H1 (cell line): ENCODE measurements at regions not wholly inside any gene's neighbourhood (a gene's known extent, or its start where the extent isn't known, plus 50 kb on each side); places are given as distances from the start of the nearest gene placed in this dataset.

ENCODE experiments used
- CTCF ChIA-PET: fragments of 300-600 bp; sonication (Branson Sonifier 250); formaldehyde crosslinking; loops from one replicate; lab custom pipeline; 2021; ENCODE audit not compliant: partially characterized antibody; lab: Charles Lee
- POLR2A ChIA-PET: fragments of 300-600 bp; sonication (Branson Sonifier 250); formaldehyde crosslinking; loops from one replicate; lab custom pipeline; 2021; ENCODE audit warnings: inconsistent platforms; ENCODE audit not compliant: partially characterized antibody; lab: Charles Lee
- DNase-seq, 2 experiments: peaks; one replicate each; pipeline versions ENCODE4 v3.0.0 to v3.0.0-alpha.2; 2010 to 2022; ENCODE audit warnings: low spot score in 2 of 2, low read depth in 1 of 2, mixed read lengths in 1 of 2
- FAIRE-seq: peaks from 2 replicates; lab custom pipeline; 2011; peaks lifted over from hg19 to GRCh38; lab: Jason Lieb, UNC
- H2AFZ ChIP-seq: 2 replicates; pipeline ENCODE4 v1.8.1; 2012; ENCODE audit warnings: low read length, inconsistent platforms
- H2AK5ac ChIP-seq: 2 replicates; pipeline ENCODE4 v1.6.1; 2013; ENCODE audit warnings: low read depth, low read length
- H2BK120ac ChIP-seq: replicated peaks from 2 replicates; pipeline ENCODE3; 2013; ENCODE audit warnings: low read depth, low read length, inconsistent platforms
- H2BK12ac ChIP-seq: 2 replicates; pipeline ENCODE4 v1.6.1; 2013; ENCODE audit warnings: low read depth, low read length
- H2BK15ac ChIP-seq: 2 replicates; pipeline ENCODE4 v1.6.1; 2013; ENCODE audit warnings: low read length
- H2BK20ac ChIP-seq: 2 replicates; pipeline ENCODE4 v1.6.1; 2013; ENCODE audit warnings: low read length
- H2BK5ac ChIP-seq: 2 replicates; pipeline ENCODE4 v1.6.1; 2013; ENCODE audit warnings: low read depth, low read length
- H3K14ac ChIP-seq: 2 replicates; pipeline ENCODE4 v1.6.1; 2013; ENCODE audit warnings: inconsistent platforms; ENCODE audit not compliant: insufficient read length
- H3K18ac ChIP-seq: 2 replicates; pipeline ENCODE4 v1.6.1; 2013; ENCODE audit warnings: low read length; ENCODE audit errors: extremely low read depth
- H3K23ac ChIP-seq: 2 replicates; pipeline ENCODE4 v1.6.1; 2013; ENCODE audit warnings: inconsistent platforms; ENCODE audit not compliant: insufficient read length
- H3K23me2 ChIP-seq: 2 replicates; pipeline ENCODE4 v1.6.1; 2013; ENCODE audit warnings: low read depth, low read length
- H3K27ac ChIP-seq: 2 replicates; pipeline ENCODE4 v1.6.1; 2011; ENCODE audit warnings: low read depth, low read length, inconsistent platforms
- H3K27me3 ChIP-seq, 4 experiments: replicated peaks in 1 of 4; 1 replicate in 1 of 4; 2 replicates in 3 of 4; pipeline versions ENCODE4 v1.6.1 to v1.8.1; 2011 to 2013; ENCODE audit warnings: low read length in 3 of 4, mild to moderate bottlenecking in 3 of 4, inconsistent platforms in 2 of 4, mixed read lengths in 2 of 4, moderate library complexity in 1 of 4; ENCODE audit not compliant: control insufficient read depth in 3 of 4, insufficient read depth in 3 of 4; ENCODE audit errors: extremely low read depth in 1 of 4
- H3K36me3 ChIP-seq, 4 experiments: 2 replicates each; pipeline versions ENCODE4 v1.6.1 to v1.8.1; 2011 to 2013; ENCODE audit warnings: mild to moderate bottlenecking in 4 of 4, low read length in 3 of 4, moderate library complexity in 2 of 4, control low read depth in 1 of 4, inconsistent platforms in 1 of 4; ENCODE audit not compliant: insufficient read depth in 4 of 4, control insufficient read depth in 2 of 4
- H3K4ac ChIP-seq: replicated peaks from 2 replicates; pipeline ENCODE3; 2013; ENCODE audit warnings: low read length, low read depth, mixed read lengths, inconsistent platforms; ENCODE audit not compliant: insufficient read length
- H3K4me1 ChIP-seq, 4 experiments: replicated peaks in 1 of 4; 1 replicate in 1 of 4; 2 replicates in 3 of 4; pipeline versions ENCODE4 v1.6.1 to v1.8.1; 2011 to 2013; ENCODE audit warnings: low read length in 3 of 4, inconsistent platforms in 2 of 4, mixed read lengths in 1 of 4; ENCODE audit not compliant: insufficient read depth in 4 of 4, control insufficient read depth in 3 of 4
- H3K4me2 ChIP-seq, 2 experiments: 2 replicates each; pipeline versions ENCODE4 v1.6.1 to v1.8.1; 2011 to 2013; ENCODE audit warnings: low read depth in 2 of 2, low read length in 2 of 2, control low read depth in 1 of 2, inconsistent platforms in 1 of 2, mild to moderate bottlenecking in 1 of 2; ENCODE audit not compliant: insufficient read depth in 1 of 2
- H3K4me3 ChIP-seq, 4 experiments: fragments of 200-600, 300-600 bp in 1 of 4; sonication (generic), shearing (Covaris generic), sonication (Bioruptor Twin) in 1 of 4; 2 replicates each; pipeline versions ENCODE4 v1.5.1 to v1.8.1; 2011 to 2016; ENCODE audit warnings: low read length in 4 of 4, low read depth in 3 of 4, control low read depth in 2 of 4, inconsistent platforms in 2 of 4, mild to moderate bottlenecking in 2 of 4, mixed read lengths in 1 of 4, moderate library complexity in 1 of 4; ENCODE audit not compliant: insufficient read depth in 2 of 4; ENCODE audit errors: extremely low read depth in 1 of 4
- H3K56ac ChIP-seq: replicated peaks from 2 replicates; pipeline ENCODE3; 2013; ENCODE audit warnings: low read depth, mild to moderate bottlenecking, mixed read lengths, low read length, inconsistent platforms; ENCODE audit not compliant: insufficient read length
- H3K79me1 ChIP-seq: 2 replicates; pipeline ENCODE4 v1.6.1; 2013; ENCODE audit warnings: low read depth, low read length, control low read depth
- H3K79me2 ChIP-seq, 2 experiments: 2 replicates each; pipeline versions ENCODE4 v1.6.1 to v1.8.1; 2012 to 2013; ENCODE audit warnings: low read length in 2 of 2, mild to moderate bottlenecking in 2 of 2, inconsistent platforms in 1 of 2; ENCODE audit not compliant: insufficient read depth in 2 of 2, control insufficient read depth in 1 of 2
- H3K9ac ChIP-seq, 4 experiments: replicated peaks in 1 of 4; 1 replicate in 1 of 4; 2 replicates in 3 of 4; pipeline versions ENCODE4 v1.6.1 to v1.8.1; 2011 to 2013; ENCODE audit warnings: low read depth in 3 of 4, low read length in 3 of 4, control low read depth in 2 of 4, mild to moderate bottlenecking in 2 of 4, moderate library complexity in 2 of 4, inconsistent platforms in 1 of 4; ENCODE audit errors: extremely low read depth in 1 of 4
- H3K9me3 ChIP-seq, 2 experiments: 2 replicates each; pipeline versions ENCODE4 v1.6.1 to v1.8.1; 2012 to 2013; ENCODE audit warnings: mild to moderate bottlenecking in 2 of 2, moderate library complexity in 2 of 2, control low read depth in 1 of 2, inconsistent platforms in 1 of 2, low read depth in 1 of 2, low read length in 1 of 2, mixed read lengths in 1 of 2; ENCODE audit not compliant: insufficient read depth in 2 of 2
- H4K20me1 ChIP-seq, 2 experiments: replicated peaks in 1 of 2; 2 replicates each; pipeline versions ENCODE3 to v1.8.1; 2011 to 2013; ENCODE audit warnings: inconsistent platforms in 2 of 2, low read length in 2 of 2, mild to moderate bottlenecking in 1 of 2; ENCODE audit not compliant: insufficient read depth in 2 of 2, control insufficient read depth in 1 of 2
- H4K5ac ChIP-seq: 2 replicates; pipeline ENCODE4 v1.6.1; 2013; ENCODE audit warnings: low read length, low read depth, mixed read lengths, inconsistent platforms; ENCODE audit not compliant: insufficient read length
- H4K8ac ChIP-seq: 2 replicates; pipeline ENCODE4 v1.8.0; 2013; ENCODE audit warnings: mild to moderate bottlenecking, moderate library complexity, low read length, inconsistent platforms; ENCODE audit not compliant: insufficient read depth; ENCODE audit errors: extremely low read depth
- H4K91ac ChIP-seq: replicated peaks from 2 replicates; pipeline ENCODE3; 2013; ENCODE audit warnings: low read length, mixed read lengths, inconsistent platforms; ENCODE audit not compliant: insufficient read length
- ATF3 ChIP-seq: IDR thresholded peaks from 2 replicates; pipeline ENCODE4 v1.6.1; 2011; ENCODE audit warnings: low read depth, mild to moderate bottlenecking, low read length; ENCODE audit not compliant: insufficient read depth
- CBX5 ChIP-seq: fragments of 300-800, 300-1000 bp; sonication (generic); IDR thresholded peaks from 2 replicates; pipeline ENCODE4 v1.7.1; 2016; ENCODE audit warnings: antibody characterized with exemption, low read length, low read depth
- E2F6 ChIP-seq: IDR thresholded peaks from 2 replicates; pipeline ENCODE4 v1.6.1; 2012; ENCODE audit warnings: inconsistent platforms
- KDM5A ChIP-seq: fragments of 200-600 bp; IDR thresholded peaks from 2 replicates; pipeline ENCODE4 v1.7.1; 2012; ENCODE audit warnings: mild to moderate bottlenecking, low read length, inconsistent platforms, mixed read lengths
- MAX ChIP-seq: IDR thresholded peaks from 2 replicates; pipeline ENCODE4 v1.6.1; 2012; ENCODE audit warnings: inconsistent platforms
- NRF1 ChIP-seq: IDR thresholded peaks from 2 replicates; pipeline ENCODE4 v1.6.1; 2011; ENCODE audit warnings: mild to moderate bottlenecking, low read depth, low read length, improper control_type of control experiment
- POU5F1 ChIP-seq: IDR thresholded peaks from 2 replicates; pipeline ENCODE4 v1.6.1; 2011; ENCODE audit warnings: low read depth, mild to moderate bottlenecking, low read length, moderate library complexity
- RAD21 ChIP-seq, 2 experiments: IDR thresholded peaks in 1 of 2; conservative IDR thresholded peaks in 1 of 2; 2 replicates each; pipeline ENCODE4 v1.6.1; 2011; ENCODE audit warnings: low read depth in 2 of 2, low read length in 2 of 2, improper control_type of control experiment in 1 of 2, inconsistent platforms in 1 of 2, mild to moderate bottlenecking in 1 of 2, moderate library complexity in 1 of 2
- SIRT6 ChIP-seq: IDR thresholded peaks from one replicate; pipeline ENCODE4 v1.7.1; 2012; ENCODE audit warnings: low read length, inconsistent platforms
- SP1 ChIP-seq: IDR thresholded peaks from 2 replicates; pipeline ENCODE4 v1.6.1; 2011; ENCODE audit warnings: low read depth, low read length
- TBP ChIP-seq: IDR thresholded peaks from 2 replicates; pipeline ENCODE4 v1.6.1; 2011; ENCODE audit warnings: low read depth, low read length, improper control_type of control experiment
- USF2 ChIP-seq: IDR thresholded peaks from 2 replicates; pipeline ENCODE4 v1.6.1; 2011; ENCODE audit warnings: low read length, improper control_type of control experiment
- WGBS, 2 experiments: shearing (Covaris generic) in 1 of 2; methylation state at CpG; one replicate each; pipeline versions ENCODE4 v1.1.6 to v1.1.7; 2013 to 2015; ENCODE audit warnings: low lambda C conversion rate in 2 of 2, mixed read lengths in 2 of 2, inconsistent platforms in 1 of 2, low coverage in 1 of 2, missing lambda C conversion rate in 1 of 2; ENCODE audit not compliant: insufficient replicate concordance in 2 of 2, insufficient coverage in 1 of 2, insufficient read length in 1 of 2; ENCODE audit errors: extremely low coverage in 1 of 2, missing lambda C conversion rate in 1 of 2; 5-methylcytosine and 5-hydroxymethylcytosine counted together

- no peaks in the 10 kb centered on the region for H3K9me3 ChIP-seq
- no peak overlapping the region for H2BK12ac ChIP-seq
- H3K9ac ChIP-seq: no peak overlapping the region
- H3K27me3 ChIP-seq: no peaks in the 10 kb centered on the region
- H2AFZ ChIP-seq: no peak overlapping the region; the same call in 1 of the 2 replicates
- H4K91ac ChIP-seq: no peak overlapping the region
- ChIA-PET CTCF (interaction anchor here (0.9 to 2.0 kb wide), 4 partner anchors 10 to 331 kb away, joined by 3 to 7 read pairs (median 4); no protein-coding TSS in a partner anchor), POLR2A (no interaction called here)
- no peaks in the 10 kb centered on the region for H3K79me1 ChIP-seq
- H3K27ac ChIP-seq: no peak overlapping the region
- no peak overlapping the region for H4K8ac ChIP-seq
- no peak overlapping the region for H3K14ac ChIP-seq
- WGBS, 2 experiments: 97% methylated on average over 3 of the region's 3 CpGs; no CpG with 5 or more reads in 1 of the 2 experiments
- no peak overlapping the region for H3K18ac ChIP-seq
- no peak overlapping the region for H4K5ac ChIP-seq
- no peaks in the 10 kb centered on the region for H4K20me1 ChIP-seq
- no peak overlapping the region for H2BK120ac ChIP-seq
- H3K23ac ChIP-seq: no peak overlapping the region
- DNase-seq: peak in 1 of 2 experiments; percentile 35
- H2BK15ac ChIP-seq: no peak overlapping the region
- no peaks in the 10 kb centered on the region for H3K79me2 ChIP-seq
- FAIRE-seq: no peak
- H3K36me3 ChIP-seq: no peaks in the 10 kb centered on the region
- no peak overlapping the region for H3K4me2 ChIP-seq
- no peaks in the 10 kb centered on the region for H3K4me1 ChIP-seq
- no peak overlapping the region for H3K4me3 ChIP-seq
- H2AK5ac ChIP-seq: no peak overlapping the region
- no peak overlapping the region for H3K4ac ChIP-seq
- no peak overlapping the region for H2BK20ac ChIP-seq
- no peak overlapping the region for H3K56ac ChIP-seq
- no peak overlapping the region for H2BK5ac ChIP-seq
- no peaks in the 10 kb centered on the region for H3K23me2 ChIP-seq
- TF ChIP-seq ATF3 (no peak), SP1 (no peak), MAX (no peak), USF2 (no peak), POU5F1 (no peak), SIRT6 (no peak), KDM5A (no peak), E2F6 (no peak), TBP (no peak), CBX5 (no peak), NRF1 (no peak), RAD21 (IDR thresholded peaks at IDR 0.05 in 1 of 2, conservative IDR thresholded peaks at IDR 0.05 in 1 of 2; ENCODE audit: low read depth in 2 of 2, low read length in 2 of 2) (no peak)
Measured at GRCh38 chr10:29886299-29886698, 173.1 kb downstream of the JCAD start.
